ENCODE measurements at regions not wholly inside any gene's neighbourhood (a gene's known extent, or its start where the extent isn't known, plus 50 kb on each side); places are given as distances from the start of the nearest gene placed in this dataset.

DNA sequence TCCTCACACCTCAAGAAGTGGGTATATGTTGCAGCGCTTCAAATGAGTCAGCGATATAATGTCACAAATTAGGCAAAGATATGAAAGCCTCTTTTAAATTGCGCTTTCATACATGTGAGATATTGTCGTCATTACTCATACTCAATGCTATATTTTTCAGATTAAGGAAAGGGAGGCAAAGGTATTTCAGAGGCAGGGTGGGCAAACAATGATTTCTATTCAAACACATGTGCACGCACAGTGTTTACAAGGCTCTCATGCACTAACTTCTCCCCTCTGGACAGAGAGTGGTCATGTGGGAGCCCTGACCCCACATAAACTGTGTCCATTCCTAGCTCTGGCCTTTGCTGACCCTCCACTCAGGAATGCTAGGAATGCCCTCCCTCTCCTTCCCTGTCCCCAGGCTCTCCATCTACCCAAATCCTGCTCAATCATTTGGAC, 112.1 kb upstream of the TMEM170B start (continued):
- TF ChIP-seq KAT8 (CRISPR knock-in tag; IDR thresholded peaks at IDR 0.05) (peak; percentile 64), RCOR2 (CRISPR knock-in tag; IDR thresholded peaks at IDR 0.05) (peak; percentile 35; the same call in 1 of the 2 replicates), HDAC2 (CRISPR knock-in tag; IDR thresholded peaks at IDR 0.05) (peak; percentile 89), FOXJ3 (CRISPR knock-in tag; IDR thresholded peaks at IDR 0.05; ENCODE audit: borderline replicate concordance) (peak; percentile 81; the same call in 1 of the 2 replicates), FOXA3 (CRISPR knock-in tag; IDR thresholded peaks at IDR 0.05) (peak; percentile 93), BCL6 (CRISPR knock-in tag; IDR thresholded peaks at IDR 0.05) (peak; percentile 84), ZBTB20 (CRISPR knock-in tag; IDR thresholded peaks at IDR 0.05; ENCODE audit: borderline replicate concordance, low read depth) (peak; percentile 82), POGZ (CRISPR knock-in tag; IDR thresholded peaks at IDR 0.05) (0 out of 2 replicates have a peak, but pooled peaks have one; percentile 54), CEBPG (CRISPR knock-in tag; IDR thresholded peaks at IDR 0.05) (peak; percentile 62), GATAD2A (CRISPR knock-in tag; IDR thresholded peaks at IDR 0.05) (peak; percentile 93), MEF2D (CRISPR knock-in tag; IDR thresholded peaks at IDR 0.05) (peak; percentile 88), ZSCAN12 (CRISPR knock-in tag; IDR thresholded peaks at IDR 0.05) (0 out of 2 replicates have a peak, but pooled peaks have one; percentile 10), IKZF4 (CRISPR knock-in tag; IDR thresholded peaks at IDR 0.05; ENCODE audit: borderline replicate concordance, low read depth, not compliant biosample characterization) (peak; percentile 69), ZFP1 (CRISPR knock-in tag; IDR thresholded peaks at IDR 0.05) (no peak), CBFB (CRISPR knock-in tag; IDR thresholded peaks at IDR 0.05) (no peak), ELF3 (CRISPR knock-in tag; IDR thresholded peaks at IDR 0.05) (peak; percentile 87), CREM (IDR thresholded peaks at IDR 0.05) (0 out of 2 replicates have a peak, but pooled peaks have one; percentile 18), CREM (CRISPR knock-in tag; IDR thresholded peaks at IDR 0.05) (no peak)
- TF ChIP-seq, protein P1, sequence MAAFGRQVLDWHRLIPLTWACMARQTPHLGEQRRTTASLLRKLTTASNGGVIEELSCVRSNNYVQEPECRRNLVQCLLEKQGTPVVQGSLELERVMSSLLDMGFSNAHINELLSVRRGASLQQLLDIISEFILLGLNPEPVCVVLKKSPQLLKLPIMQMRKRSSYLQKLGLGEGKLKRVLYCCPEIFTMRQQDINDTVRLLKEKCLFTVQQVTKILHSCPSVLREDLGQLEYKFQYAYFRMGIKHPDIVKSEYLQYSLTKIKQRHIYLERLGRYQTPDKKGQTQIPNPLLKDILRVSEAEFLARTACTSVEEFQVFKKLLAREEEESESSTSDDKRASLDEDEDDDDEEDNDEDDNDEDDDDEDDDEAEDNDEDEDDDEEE (CRISPR knock-in tag; IDR thresholded peaks at IDR 0.05), result no peak
- TF ChIP-seq, protein P2, sequence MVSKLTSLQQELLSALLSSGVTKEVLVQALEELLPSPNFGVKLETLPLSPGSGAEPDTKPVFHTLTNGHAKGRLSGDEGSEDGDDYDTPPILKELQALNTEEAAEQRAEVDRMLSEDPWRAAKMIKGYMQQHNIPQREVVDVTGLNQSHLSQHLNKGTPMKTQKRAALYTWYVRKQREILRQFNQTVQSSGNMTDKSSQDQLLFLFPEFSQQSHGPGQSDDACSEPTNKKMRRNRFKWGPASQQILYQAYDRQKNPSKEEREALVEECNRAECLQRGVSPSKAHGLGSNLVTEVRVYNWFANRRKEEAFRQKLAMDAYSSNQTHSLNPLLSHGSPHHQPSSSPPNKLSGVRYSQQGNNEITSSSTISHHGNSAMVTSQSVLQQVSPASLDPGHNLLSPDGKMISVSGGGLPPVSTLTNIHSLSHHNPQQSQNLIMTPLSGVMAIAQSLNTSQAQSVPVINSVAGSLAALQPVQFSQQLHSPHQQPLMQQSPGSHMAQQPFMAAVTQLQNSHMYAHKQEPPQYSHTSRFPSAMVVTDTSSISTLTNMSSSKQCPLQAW (CRISPR knock-in tag; IDR thresholded peaks at IDR 0.05), result peak; percentile 60; the same call in 1 of the 2 replicates
- TF ChIP-seq, protein P3, sequence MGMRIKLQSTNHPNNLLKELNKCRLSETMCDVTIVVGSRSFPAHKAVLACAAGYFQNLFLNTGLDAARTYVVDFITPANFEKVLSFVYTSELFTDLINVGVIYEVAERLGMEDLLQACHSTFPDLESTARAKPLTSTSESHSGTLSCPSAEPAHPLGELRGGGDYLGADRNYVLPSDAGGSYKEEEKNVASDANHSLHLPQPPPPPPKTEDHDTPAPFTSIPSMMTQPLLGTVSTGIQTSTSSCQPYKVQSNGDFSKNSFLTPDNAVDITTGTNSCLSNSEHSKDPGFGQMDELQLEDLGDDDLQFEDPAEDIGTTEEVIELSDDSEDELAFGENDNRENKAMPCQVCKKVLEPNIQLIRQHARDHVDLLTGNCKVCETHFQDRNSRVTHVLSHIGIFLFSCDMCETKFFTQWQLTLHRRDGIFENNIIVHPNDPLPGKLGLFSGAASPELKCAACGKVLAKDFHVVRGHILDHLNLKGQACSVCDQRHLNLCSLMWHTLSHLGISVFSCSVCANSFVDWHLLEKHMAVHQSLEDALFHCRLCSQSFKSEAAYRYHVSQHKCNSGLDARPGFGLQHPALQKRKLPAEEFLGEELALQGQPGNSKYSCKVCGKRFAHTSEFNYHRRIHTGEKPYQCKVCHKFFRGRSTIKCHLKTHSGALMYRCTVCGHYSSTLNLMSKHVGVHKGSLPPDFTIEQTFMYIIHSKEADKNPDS (CRISPR knock-in tag; IDR thresholded peaks at IDR 0.05), result no peak
- TF ChIP-seq, protein P4, sequence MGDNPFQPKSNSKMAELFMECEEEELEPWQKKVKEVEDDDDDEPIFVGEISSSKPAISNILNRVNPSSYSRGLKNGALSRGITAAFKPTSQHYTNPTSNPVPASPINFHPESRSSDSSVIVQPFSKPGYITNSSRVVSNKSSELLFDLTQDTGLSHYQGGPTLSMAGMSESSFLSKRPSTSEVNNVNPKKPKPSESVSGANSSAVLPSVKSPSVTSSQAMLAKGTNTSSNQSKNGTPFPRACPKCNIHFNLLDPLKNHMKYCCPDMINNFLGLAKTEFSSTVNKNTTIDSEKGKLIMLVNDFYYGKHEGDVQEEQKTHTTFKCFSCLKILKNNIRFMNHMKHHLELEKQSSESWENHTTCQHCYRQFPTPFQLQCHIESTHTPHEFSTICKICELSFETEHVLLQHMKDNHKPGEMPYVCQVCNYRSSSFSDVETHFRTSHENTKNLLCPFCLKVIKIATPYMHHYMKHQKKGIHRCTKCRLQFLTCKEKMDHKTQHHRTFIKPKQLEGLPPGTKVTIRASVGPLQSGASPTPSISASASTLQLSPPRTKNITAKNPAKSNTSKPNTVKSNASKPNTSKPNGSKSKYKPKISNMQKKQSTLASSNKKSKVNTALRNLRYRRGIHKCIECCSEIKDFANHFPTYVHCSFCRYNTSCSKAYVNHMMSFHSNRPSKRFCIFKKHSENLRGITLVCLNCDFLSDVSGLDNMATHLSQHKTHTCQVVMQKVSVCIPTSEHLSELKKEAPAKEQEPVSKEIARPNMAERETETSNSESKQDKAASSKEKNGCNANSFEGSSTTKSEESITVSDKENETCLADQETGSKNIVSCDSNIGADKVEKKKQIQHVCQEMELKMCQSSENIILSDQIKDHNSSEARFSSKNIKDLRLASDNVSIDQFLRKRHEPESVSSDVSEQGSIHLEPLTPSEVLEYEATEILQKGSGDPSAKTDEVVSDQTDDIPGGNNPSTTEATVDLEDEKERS (CRISPR knock-in tag; IDR thresholded peaks at IDR 0.05), result peak; percentile 60; the same call in 1 of the 2 replicates
- TF ChIP-seq, protein P5, sequence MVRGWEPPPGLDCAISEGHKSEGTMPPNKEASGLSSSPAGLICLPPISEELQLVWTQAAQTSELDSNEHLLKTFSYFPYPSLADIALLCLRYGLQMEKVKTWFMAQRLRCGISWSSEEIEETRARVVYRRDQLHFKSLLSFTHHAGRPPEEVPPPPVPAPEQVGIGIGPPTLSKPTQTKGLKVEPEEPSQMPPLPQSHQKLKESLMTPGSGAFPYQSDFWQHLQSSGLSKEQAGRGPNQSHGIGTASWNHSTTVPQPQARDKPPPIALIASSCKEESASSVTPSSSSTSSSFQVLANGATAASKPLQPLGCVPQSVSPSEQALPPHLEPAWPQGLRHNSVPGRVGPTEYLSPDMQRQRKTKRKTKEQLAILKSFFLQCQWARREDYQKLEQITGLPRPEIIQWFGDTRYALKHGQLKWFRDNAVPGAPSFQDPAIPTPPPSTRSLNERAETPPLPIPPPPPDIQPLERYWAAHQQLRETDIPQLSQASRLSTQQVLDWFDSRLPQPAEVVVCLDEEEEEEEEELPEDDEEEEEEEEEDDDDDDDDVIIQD (CRISPR knock-in tag; IDR thresholded peaks at IDR 0.05; ENCODE audit: low read depth), result peak; percentile 81

All from HepG2 (cell line).